Endodermal cell (in vitro differentiated cells): ENCODE measurements at regions not wholly inside any gene's neighbourhood (a gene's known extent, or its start where the extent isn't known, plus 50 kb on each side); places are given as distances from the start of the nearest gene placed in this dataset.

Source experiments
- DNase-seq: peaks from one replicate; pipeline ENCODE4 v3.0.0-alpha.2; 2017
- H3K27ac ChIP-seq: 2 replicates; pipeline ENCODE4 v1.5.1; 2013; ENCODE audit warnings: mild to moderate bottlenecking, low read depth, low read length, moderate library complexity
- H3K27me3 ChIP-seq: 2 replicates; pipeline ENCODE4 v1.6.1; 2013; ENCODE audit warnings: mild to moderate bottlenecking, low read length, moderate library complexity; ENCODE audit not compliant: insufficient read depth, control insufficient read depth, poor library complexity, severe bottlenecking
- H3K36me3 ChIP-seq: 2 replicates; pipeline ENCODE4 v1.7.0; 2013; ENCODE audit warnings: mild to moderate bottlenecking, low read length, moderate library complexity; ENCODE audit not compliant: control insufficient read depth, insufficient read depth
- H3K4me1 ChIP-seq: one replicate; pipeline ENCODE4 v1.7.0; 2013; ENCODE audit warnings: low read length; ENCODE audit not compliant: control insufficient read depth, insufficient read depth
- H3K4me3 ChIP-seq: 2 replicates; pipeline ENCODE4 v1.5.1; 2013; ENCODE audit warnings: mild to moderate bottlenecking, low read length, moderate library complexity
- H3K9ac ChIP-seq: 2 replicates; pipeline ENCODE4 v1.6.1; 2013; ENCODE audit warnings: mild to moderate bottlenecking, low read length, moderate library complexity; ENCODE audit not compliant: poor library complexity, severe bottlenecking; ENCODE audit errors: extremely low read depth
- H3K9me3 ChIP-seq: 2 replicates; pipeline ENCODE4 v1.6.1; 2013; ENCODE audit warnings: mild to moderate bottlenecking, low read length, moderate library complexity; ENCODE audit not compliant: control insufficient read depth
- H3K27ac Mint-ChIP-seq: 2 replicates; pipeline ENCODE4 v1.8.0; 2020; ENCODE audit warnings: mixed read lengths
- H3K27me3 Mint-ChIP-seq: 2 replicates; pipeline ENCODE4 v1.8.0; 2021; ENCODE audit warnings: mild to moderate bottlenecking, mixed read lengths; ENCODE audit not compliant: insufficient read depth
- H3K36me3 Mint-ChIP-seq: 2 replicates; pipeline ENCODE4 v1.8.0; 2020; ENCODE audit warnings: low read depth, mixed read lengths
- H3K4me1 Mint-ChIP-seq: 2 replicates; pipeline ENCODE4 v1.8.0; 2020; ENCODE audit warnings: mixed read lengths
- H3K4me3 Mint-ChIP-seq: 2 replicates; pipeline ENCODE4 v1.8.0; 2020; ENCODE audit warnings: mild to moderate bottlenecking, moderate library complexity, mixed read lengths
- H3K9me3 Mint-ChIP-seq: 2 replicates; pipeline ENCODE4 v1.8.0; 2020; ENCODE audit warnings: mild to moderate bottlenecking, mixed read lengths
- WGBS, 2 experiments: methylation state at CpG; one replicate each; pipeline versions ENCODE4 v1.1.5 to v1.1.7; 2013; ENCODE audit warnings: missing lambda C conversion rate in 2 of 2, mixed read lengths in 1 of 2; ENCODE audit not compliant: insufficient coverage in 1 of 2, insufficient read length in 1 of 2; 5-methylcytosine and 5-hydroxymethylcytosine counted together
- TF ChIP-seq, protein P1 (sequence below): fragments of 200-600 bp; sonication (generic); conservative IDR thresholded peaks from 2 replicates; pipeline ENCODE4 v1.5.0; 2021; ENCODE audit warnings: antibody characterized with exemption, mild to moderate bottlenecking

DNA sequence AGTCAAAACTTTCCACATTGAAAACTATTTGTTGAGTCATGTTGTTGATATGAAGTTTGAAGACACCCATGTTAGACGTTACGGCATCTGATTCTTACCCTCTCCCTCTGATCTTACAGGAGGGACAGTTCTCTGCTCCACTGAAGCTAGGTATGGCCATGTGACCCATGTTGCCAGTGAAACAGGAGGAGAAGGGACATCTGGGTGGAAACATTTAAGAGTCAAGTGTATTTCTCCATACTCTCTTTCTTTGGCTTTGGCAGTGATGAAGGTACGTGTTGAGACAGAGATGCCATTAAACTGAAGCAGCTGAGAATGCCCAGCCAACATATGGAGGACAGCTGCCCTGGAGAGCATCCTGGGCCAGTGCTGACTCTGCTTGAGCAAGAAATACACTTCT is 198.4 kb upstream of the PTGFR start:
- TF ChIP-seq, protein P1, sequence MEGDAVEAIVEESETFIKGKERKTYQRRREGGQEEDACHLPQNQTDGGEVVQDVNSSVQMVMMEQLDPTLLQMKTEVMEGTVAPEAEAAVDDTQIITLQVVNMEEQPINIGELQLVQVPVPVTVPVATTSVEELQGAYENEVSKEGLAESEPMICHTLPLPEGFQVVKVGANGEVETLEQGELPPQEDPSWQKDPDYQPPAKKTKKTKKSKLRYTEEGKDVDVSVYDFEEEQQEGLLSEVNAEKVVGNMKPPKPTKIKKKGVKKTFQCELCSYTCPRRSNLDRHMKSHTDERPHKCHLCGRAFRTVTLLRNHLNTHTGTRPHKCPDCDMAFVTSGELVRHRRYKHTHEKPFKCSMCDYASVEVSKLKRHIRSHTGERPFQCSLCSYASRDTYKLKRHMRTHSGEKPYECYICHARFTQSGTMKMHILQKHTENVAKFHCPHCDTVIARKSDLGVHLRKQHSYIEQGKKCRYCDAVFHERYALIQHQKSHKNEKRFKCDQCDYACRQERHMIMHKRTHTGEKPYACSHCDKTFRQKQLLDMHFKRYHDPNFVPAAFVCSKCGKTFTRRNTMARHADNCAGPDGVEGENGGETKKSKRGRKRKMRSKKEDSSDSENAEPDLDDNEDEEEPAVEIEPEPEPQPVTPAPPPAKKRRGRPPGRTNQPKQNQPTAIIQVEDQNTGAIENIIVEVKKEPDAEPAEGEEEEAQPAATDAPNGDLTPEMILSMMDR: no peak
- Histone ChIP-seq H3K36me3 (no peaks in the 10 kb centered on the region), H3K4me1 (no peaks in the 10 kb centered on the region), H3K27ac (no peak overlapping the region), H3K27me3 (peaks cover 6% of the 10 kb centered on the region), H3K4me3 (no peak overlapping the region), H3K9ac (no peak overlapping the region), H3K9me3 (no peaks in the 10 kb centered on the region)
- no peaks in the 10 kb centered on the region for H3K9me3 Mint-ChIP-seq
- WGBS, 2 experiments: 94 to 100% methylated on average over 1 to 3 of the region's 3 CpGs
- no peak overlapping the region for H3K4me3 Mint-ChIP-seq
- no peaks in the 10 kb centered on the region for H3K36me3 Mint-ChIP-seq
- H3K27ac Mint-ChIP-seq: no peak overlapping the region
- DNase-seq: no peak
- H3K27me3 Mint-ChIP-seq: peaks cover 39% of the 10 kb centered on the region
- H3K4me1 Mint-ChIP-seq: no peaks in the 10 kb centered on the region

DNA sequence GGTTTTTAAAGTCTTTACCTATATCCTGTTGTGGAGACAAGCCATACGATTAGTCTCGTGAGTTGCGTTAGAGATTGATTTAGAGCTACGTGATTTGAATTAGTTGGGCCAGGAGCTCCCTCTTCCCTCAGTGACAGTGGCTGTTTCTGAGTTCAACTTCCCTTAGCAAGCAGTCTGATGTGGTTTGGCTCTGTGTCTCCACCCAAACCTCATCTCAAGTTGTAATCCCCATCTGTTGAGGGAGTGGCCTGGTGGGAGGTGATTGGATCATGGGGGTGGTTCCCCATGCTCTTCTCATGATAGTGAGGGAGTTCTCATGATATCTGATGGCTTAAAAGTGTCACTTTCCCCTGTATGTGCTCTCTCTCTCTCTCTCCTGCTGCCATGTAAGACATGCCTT is 192.9 kb upstream of the PTGFR start:
- Histone ChIP-seq H3K4me3 (no peak overlapping the region), H3K27ac (no peak overlapping the region), H3K9me3 (no peaks in the 10 kb centered on the region), H3K9ac (no peak overlapping the region), H3K4me1 (no peaks in the 10 kb centered on the region), H3K27me3 (no peaks in the 10 kb centered on the region), H3K36me3 (no peaks in the 10 kb centered on the region)
- Mint-ChIP-seq H3K9me3 (peaks cover 3% of the 10 kb centered on the region), H3K27me3 (peaks cover 31% of the 10 kb centered on the region), H3K27ac (no peak overlapping the region), H3K4me1 (no peaks in the 10 kb centered on the region), H3K36me3 (no peaks in the 10 kb centered on the region), H3K4me3 (no peak overlapping the region)
- no peak for DNase-seq
- WGBS, 2 experiments: 90 to 97% methylated on average over 3 to 4 of the region's 4 CpGs
- TF ChIP-seq, protein P1: no peak

DNA sequence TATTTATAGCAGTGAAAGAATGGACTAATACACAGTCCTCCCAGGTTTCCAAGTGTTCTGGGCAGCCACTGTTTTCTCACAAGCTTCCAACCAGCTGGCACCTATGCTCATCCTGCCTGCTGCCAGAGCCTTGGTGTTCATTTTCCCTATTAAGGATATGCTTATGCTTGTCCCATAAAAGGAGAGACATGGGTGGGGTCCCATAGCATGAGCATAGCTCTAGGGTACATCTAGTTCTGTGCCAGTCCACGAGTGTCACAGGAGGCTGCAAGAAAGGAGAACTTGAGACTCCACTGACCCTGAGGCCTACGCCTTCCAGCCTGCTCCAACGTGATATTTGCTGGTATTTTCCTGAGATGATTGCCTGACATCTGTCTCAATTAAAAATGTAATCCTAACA is 192.4 kb upstream of the PTGFR start:
- 70 to 86% methylated on average over 2 to 3 of the region's 3 CpGs for WGBS, 2 experiments
- Histone ChIP-seq H3K9me3 (peaks cover 4% of the 10 kb centered on the region), H3K9ac (no peak overlapping the region), H3K4me3 (no peak overlapping the region), H3K4me1 (no peaks in the 10 kb centered on the region), H3K36me3 (no peaks in the 10 kb centered on the region), H3K27me3 (no peaks in the 10 kb centered on the region), H3K27ac (no peak overlapping the region)
- H3K9me3 Mint-ChIP-seq: peaks cover 6% of the 10 kb centered on the region
- TF ChIP-seq, protein P1: no peak
- no peak overlapping the region for H3K27ac Mint-ChIP-seq
- H3K4me3 Mint-ChIP-seq: no peak overlapping the region
- no peak for DNase-seq
- H3K4me1 Mint-ChIP-seq: no peaks in the 10 kb centered on the region
- no peaks in the 10 kb centered on the region for H3K36me3 Mint-ChIP-seq
- H3K27me3 Mint-ChIP-seq: peaks cover 35% of the 10 kb centered on the region
